NCI-H526 (cell line): ENCODE measurements at regions not wholly inside any gene's neighbourhood (a gene's known extent, or its start where the extent isn't known, plus 50 kb on each side); places are given as distances from the start of the nearest gene placed in this dataset.
A peak's percentile ranks its signal among the peaks of the same experiment; 100 is the strongest.
"Not testable (repeated sequence)": the region's sequence is repeated elsewhere in the genome, so short reads cannot be mapped to it uniquely, and the experiment has no call there.

ENCODE experiments used
- DNase-seq, 2 experiments: peaks; one replicate each; lab custom pipeline; 2025; lab: John Stamatoyannopoulos, UW

GRCh38 chr3:71991681-71992080 is 206.7 kb upstream of the PROK2 start:
- DNase-seq: no peak

- no peak for DNase-seq
Observed at GRCh38 chr3:71991046-71991445, 206.1 kb upstream of the PROK2 start.

GRCh38 chr3:71990545-71990944 is 205.6 kb upstream of the PROK2 start:
- no peak for DNase-seq

- no peak for DNase-seq
Observed at GRCh38 chr3:71989165-71989564, 204.2 kb upstream of the PROK2 start.

- DNase-seq: no peak
Observed at GRCh38 chr3:71987828-71988227, 202.9 kb upstream of the PROK2 start.

GRCh38 chr3:71987089-71987735 is 202.3 kb upstream of the PROK2 start:
- no peak for DNase-seq

- DNase-seq: no peak
Observed at GRCh38 chr3:71986606-71987005, 201.7 kb upstream of the PROK2 start.

GRCh38 chr3:71984843-71985613 is 200.1 kb upstream of the PROK2 start:
- no peak for DNase-seq

- DNase-seq: no peak
Observed at GRCh38 chr3:71983694-71984093, 198.7 kb upstream of the PROK2 start.

GRCh38 chr3:71982506-71983258 is 197.7 kb upstream of the PROK2 start:
- not testable (repeated sequence) for DNase-seq

GRCh38 chr3:71979175-71979574 is 194.2 kb upstream of the PROK2 start:
- no peak for DNase-seq

GRCh38 chr3:71978150-71978721 is 193.3 kb upstream of the PROK2 start:
- peak in 1 of 2 experiments; percentile 11 for DNase-seq

- no peak for DNase-seq
Observed at GRCh38 chr3:71977525-71977924, 192.6 kb upstream of the PROK2 start.

GRCh38 chr3:71975573-71975972 is 190.6 kb upstream of the PROK2 start:
- no peak for DNase-seq

- DNase-seq: no peak
Observed at GRCh38 chr3:71974786-71975185, 189.8 kb upstream of the PROK2 start.

- DNase-seq: no peak
Observed at GRCh38 chr3:71973274-71974030, 188.5 kb upstream of the PROK2 start.

GRCh38 chr3:71972031-71972430 is 187.1 kb upstream of the PROK2 start:
- no peak for DNase-seq

- no peak for DNase-seq
Observed at GRCh38 chr3:71968544-71968943, 183.6 kb upstream of the PROK2 start.

- DNase-seq: no peak
Observed at GRCh38 chr3:71966185-71966584, 181.2 kb upstream of the PROK2 start.

- no peak for DNase-seq
Observed at GRCh38 chr3:71964170-71964569, 179.2 kb upstream of the PROK2 start.

GRCh38 chr3:71962561-71963240 is 177.8 kb upstream of the PROK2 start:
- no peak for DNase-seq
